ENCODE measurements at regions not wholly inside any gene's neighbourhood (a gene's known extent, or its start where the extent isn't known, plus 50 kb on each side); places are given as distances from the start of the nearest gene placed in this dataset.
A peak's percentile ranks its signal among the peaks of the same experiment; 100 is the strongest.

DNA sequence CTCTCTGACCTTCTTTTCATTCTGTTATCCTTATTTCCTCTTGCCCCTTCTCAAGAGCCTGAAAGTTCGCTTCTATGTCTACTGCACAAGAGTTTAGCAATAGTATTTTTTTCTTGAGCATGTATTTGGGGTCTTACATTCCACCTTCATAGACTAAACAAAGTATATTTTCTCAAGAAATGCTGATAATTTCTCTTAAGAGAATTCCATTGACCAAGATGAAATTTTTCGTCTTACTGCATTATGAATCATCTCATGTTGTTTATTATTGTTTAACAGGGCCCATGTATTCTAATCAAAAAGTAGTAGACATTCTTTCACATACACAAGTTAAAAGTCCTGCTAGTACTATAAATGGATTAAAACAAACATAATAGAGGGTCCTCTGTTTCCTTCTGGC, 219.3 kb downstream of the C12orf50 start:
- no peak overlapping the region for H3K4me3 ChIP-seq
- no peak for DNase-seq (ENCODE audit: low spot score)
- TF ChIP-seq, protein P1, sequence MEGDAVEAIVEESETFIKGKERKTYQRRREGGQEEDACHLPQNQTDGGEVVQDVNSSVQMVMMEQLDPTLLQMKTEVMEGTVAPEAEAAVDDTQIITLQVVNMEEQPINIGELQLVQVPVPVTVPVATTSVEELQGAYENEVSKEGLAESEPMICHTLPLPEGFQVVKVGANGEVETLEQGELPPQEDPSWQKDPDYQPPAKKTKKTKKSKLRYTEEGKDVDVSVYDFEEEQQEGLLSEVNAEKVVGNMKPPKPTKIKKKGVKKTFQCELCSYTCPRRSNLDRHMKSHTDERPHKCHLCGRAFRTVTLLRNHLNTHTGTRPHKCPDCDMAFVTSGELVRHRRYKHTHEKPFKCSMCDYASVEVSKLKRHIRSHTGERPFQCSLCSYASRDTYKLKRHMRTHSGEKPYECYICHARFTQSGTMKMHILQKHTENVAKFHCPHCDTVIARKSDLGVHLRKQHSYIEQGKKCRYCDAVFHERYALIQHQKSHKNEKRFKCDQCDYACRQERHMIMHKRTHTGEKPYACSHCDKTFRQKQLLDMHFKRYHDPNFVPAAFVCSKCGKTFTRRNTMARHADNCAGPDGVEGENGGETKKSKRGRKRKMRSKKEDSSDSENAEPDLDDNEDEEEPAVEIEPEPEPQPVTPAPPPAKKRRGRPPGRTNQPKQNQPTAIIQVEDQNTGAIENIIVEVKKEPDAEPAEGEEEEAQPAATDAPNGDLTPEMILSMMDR (IDR thresholded peaks at IDR 0.05) = no peak

DNA sequence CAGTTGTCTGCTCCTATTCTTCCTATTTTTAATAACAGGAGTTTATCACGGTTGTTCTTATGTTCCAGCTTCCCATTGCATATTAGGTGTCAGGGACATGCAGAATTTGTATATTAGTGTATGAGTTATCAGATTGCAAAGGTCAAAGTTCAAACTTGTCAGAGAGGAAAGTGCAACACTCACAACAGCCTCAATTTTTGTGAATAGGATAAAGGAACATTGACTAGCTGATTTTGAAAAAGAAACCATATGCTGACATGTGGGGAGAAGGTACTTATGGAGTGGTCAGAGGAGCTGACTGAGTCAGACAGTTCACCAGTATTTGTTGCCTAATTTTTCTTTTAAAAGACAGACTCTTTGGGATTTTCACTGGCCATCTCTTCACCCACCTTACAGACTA, 222.1 kb downstream of the C12orf50 start:
- Histone ChIP-seq H3K27ac (no peak overlapping the region), H3K4me3 (no peak overlapping the region)
- DNase-seq (ENCODE audit: low spot score) = no peak
- TF ChIP-seq, protein P1 (IDR thresholded peaks at IDR 0.05) = no peak

More for the DNA sequence above, 219.3 kb downstream of the C12orf50 start:
- peak overlapping the region in 1 of 2 donors; percentile 15 for H3K27ac ChIP-seq

DNA sequence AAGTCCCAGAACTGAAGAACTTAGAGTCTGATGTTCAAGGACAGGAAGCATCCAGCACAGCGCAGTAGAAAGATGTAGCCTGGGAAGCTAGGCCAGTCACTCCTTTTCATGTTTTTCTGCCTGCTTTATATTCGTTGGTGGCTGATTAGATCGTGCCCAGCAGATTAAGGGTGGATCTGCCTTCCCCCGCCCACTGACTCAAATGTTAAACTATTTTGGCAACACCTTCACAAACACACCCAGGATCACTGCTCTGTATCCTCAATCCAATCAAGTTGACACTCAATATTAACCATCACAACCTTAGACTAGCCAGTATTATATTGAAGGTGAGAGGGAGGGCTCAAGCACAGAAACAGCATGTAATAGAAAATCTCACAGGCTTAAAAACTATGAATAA, 222.9 kb downstream of the C12orf50 start:
- no peak overlapping the region for H3K4me3 ChIP-seq
- DNase-seq (ENCODE audit: low spot score) = no peak
- peak overlapping the region in 1 of 2 donors; percentile 41 for H3K27ac ChIP-seq
- TF ChIP-seq, protein P1 (IDR thresholded peaks at IDR 0.05) = no peak

DNA sequence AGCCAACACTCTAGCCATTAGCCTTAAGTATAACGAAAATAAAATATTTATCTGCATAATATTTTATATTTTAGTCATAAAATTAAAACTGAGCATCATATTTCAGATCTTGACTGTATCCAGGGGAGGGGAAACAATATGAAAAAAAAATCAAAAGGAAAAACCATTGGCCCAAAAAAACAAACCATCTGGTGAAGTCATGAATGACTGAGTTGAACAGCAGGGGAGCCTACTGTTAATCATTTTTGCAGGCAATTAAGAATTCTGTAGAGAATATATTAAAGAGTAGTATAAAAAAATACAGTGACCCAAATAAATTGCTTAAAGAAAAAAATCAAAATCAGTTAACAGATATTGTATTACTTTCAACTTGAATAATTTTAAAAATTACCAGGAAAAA, 224.8 kb downstream of the C12orf50 start:
- TF ChIP-seq, protein P1 (IDR thresholded peaks at IDR 0.05) = no peak
- H3K4me3 ChIP-seq = no peak overlapping the region
- no peak overlapping the region for H3K27ac ChIP-seq
- DNase-seq (ENCODE audit: low spot score) = no peak

DNA sequence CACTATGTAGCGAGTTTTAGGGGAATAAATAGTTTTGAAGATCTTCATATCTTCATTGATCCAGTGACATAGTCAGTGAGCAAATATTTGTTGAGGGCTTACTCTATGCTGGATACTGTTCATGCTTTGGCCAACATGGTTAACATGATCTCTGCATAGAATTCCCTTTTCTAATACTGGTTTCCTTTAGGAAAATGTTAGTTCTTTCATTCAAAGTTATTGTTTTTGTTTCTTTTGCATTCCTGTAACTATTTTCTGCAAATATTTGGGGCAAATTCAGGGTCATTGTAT, 226.5 kb downstream of the C12orf50 start:
- no peak for DNase-seq (ENCODE audit: low spot score)
- Histone ChIP-seq H3K27ac (no peak overlapping the region), H3K4me3 (peak overlapping the region; percentile 40)
- TF ChIP-seq, protein P1 (IDR thresholded peaks at IDR 0.05) = no peak

DNA sequence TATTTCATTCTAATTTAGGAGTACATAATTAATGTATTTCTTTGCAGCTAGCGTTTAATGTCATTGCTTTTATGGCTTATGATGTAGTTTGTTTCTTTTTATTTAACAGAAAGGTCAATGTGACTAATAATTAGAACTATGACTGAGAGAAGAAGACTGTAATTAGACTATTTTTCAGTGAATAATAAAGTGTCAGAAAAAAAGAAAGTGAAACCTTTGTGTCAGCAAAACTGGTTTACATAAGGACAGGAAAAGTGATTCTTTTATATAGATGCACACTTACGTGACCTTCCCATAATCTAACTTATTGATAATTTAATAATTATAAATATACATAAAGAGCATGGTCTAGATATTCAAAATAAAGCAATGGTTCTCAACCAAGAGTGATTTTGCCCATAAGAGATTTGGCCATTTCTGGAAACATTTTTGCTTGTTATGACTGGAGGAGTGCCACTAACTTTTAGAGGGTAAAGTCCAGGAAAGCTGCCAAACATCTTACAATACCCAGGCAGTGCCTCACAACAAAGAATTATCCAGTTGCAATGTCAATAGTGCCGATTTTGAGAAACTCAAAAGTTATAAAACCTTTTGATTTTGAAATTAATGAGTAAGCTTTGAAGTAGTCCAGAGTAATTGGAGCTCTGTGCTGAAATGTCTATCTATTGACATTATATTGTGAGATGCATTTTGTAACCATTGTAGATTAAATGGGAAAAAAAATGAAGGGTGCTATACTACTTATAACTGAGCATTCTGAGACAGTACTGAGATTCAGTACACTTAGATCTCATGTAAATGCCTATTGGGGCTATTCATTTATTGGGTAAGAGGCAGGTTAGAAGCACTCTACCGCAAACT, 227.1 kb downstream of the C12orf50 start:
- TF ChIP-seq, protein P1 (IDR thresholded peaks at IDR 0.05) = no peak
- Histone ChIP-seq H3K4me3 (peak overlapping the region; percentile 40), H3K27ac (no peak overlapping the region)
- DNase-seq (ENCODE audit: low spot score) = no peak

DNA sequence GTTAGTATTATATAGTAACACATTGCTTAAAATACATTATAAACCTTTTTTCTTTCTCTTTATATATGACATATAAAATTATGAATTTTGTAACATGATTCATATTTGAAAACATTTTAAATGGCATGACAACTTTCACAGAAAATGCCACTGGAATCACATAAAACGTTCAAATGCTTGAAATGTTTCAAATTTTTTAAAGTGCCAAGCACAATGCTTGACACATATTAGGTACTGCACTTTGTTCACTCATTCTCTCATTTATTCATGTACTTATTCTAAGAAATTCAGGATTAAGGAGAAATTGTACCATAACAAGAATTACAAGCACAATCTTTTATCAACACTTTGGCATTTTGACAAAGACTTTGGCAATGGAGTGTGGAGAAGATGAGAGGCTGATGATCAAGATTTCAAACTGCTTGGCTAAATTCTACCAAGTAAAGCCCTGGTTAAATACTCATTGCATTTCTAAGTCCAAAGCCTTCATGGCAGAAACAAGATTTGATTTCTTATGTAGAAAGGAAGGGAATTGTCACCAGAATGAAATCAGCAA, 232.2 kb downstream of the C12orf50 start:
- DNase-seq (ENCODE audit: low spot score) = no peak
- Histone ChIP-seq H3K27ac (no peak overlapping the region), H3K4me3 (no peak overlapping the region)
- TF ChIP-seq, protein P1 (IDR thresholded peaks at IDR 0.05) = no peak

Measured in coronary artery (tissue), 2 donors.